ENCODE measurements at regions not wholly inside any gene's neighbourhood (a gene's known extent, or its start where the extent isn't known, plus 50 kb on each side); places are given as distances from the start of the nearest gene placed in this dataset.
"Not testable (repeated sequence)": the region's sequence is repeated elsewhere in the genome, so short reads cannot be mapped to it uniquely, and the experiment has no call there.

- TF ChIP-seq GABPA (IDR thresholded peaks at IDR 0.05; ENCODE audit: borderline replicate concordance, insufficient read depth, low read length); TEAD4 (IDR thresholded peaks at IDR 0.05; ENCODE audit: low read depth, low read length); MAX (IDR thresholded peaks at IDR 0.05); RFX5 (IDR thresholded peaks at IDR 0.05; ENCODE audit: borderline replicate concordance, low read depth, low read length); POLR2A (IDR thresholded peaks at IDR 0.05; ENCODE audit: control extremely low read depth in 1 of 2, low read depth in 2 of 2, low read length in 2 of 2); TBP (IDR thresholded peaks at IDR 0.05; ENCODE audit: low read depth, low read length); CTCF (IDR thresholded peaks at IDR 0.05; ENCODE audit: control extremely low read depth in 1 of 3, insufficient read depth in 1 of 3, low read depth in 1 of 3, low read length in 3 of 3); CEBPB (IDR thresholded peaks at IDR 0.05; ENCODE audit: low read depth, low read length); YY1 (IDR thresholded peaks at IDR 0.05; ENCODE audit: low read depth, low read length); RAD21 (IDR thresholded peaks at IDR 0.05 in 1 of 2, conservative IDR thresholded peaks at IDR 0.05 in 1 of 2; ENCODE audit: low read depth in 2 of 2, low read length in 2 of 2); JUN (IDR thresholded peaks at IDR 0.05; ENCODE audit: low read depth, low read length); ZNF274 (IDR thresholded peaks at IDR 0.05; ENCODE audit: borderline replicate concordance, extremely low read depth, low read length): not testable (repeated sequence)
Measured at GRCh38 chr11:11201302-11201701, 151.7 kb downstream of the CSNK2A3 start.

All from H1 (cell line).